GM12875 (cell line): ENCODE measurements at regions not wholly inside any gene's neighbourhood (a gene's known extent, or its start where the extent isn't known, plus 50 kb on each side); places are given as distances from the start of the nearest gene placed in this dataset.

Experiments
- H3K4me3 ChIP-seq: one replicate; pipeline ENCODE4 v1.5.1; 2011; ENCODE audit warnings: low read depth, low read length, control low read depth
- TF ChIP-seq, protein P1 (sequence below): IDR thresholded peaks from 2 replicates; pipeline ENCODE4 v1.5.1; 2011; ENCODE audit warnings: low read depth, mild to moderate bottlenecking, control low read depth, inconsistent platforms, low read length, moderate library complexity, borderline replicate concordance; ENCODE audit not compliant: insufficient read depth

DNA sequence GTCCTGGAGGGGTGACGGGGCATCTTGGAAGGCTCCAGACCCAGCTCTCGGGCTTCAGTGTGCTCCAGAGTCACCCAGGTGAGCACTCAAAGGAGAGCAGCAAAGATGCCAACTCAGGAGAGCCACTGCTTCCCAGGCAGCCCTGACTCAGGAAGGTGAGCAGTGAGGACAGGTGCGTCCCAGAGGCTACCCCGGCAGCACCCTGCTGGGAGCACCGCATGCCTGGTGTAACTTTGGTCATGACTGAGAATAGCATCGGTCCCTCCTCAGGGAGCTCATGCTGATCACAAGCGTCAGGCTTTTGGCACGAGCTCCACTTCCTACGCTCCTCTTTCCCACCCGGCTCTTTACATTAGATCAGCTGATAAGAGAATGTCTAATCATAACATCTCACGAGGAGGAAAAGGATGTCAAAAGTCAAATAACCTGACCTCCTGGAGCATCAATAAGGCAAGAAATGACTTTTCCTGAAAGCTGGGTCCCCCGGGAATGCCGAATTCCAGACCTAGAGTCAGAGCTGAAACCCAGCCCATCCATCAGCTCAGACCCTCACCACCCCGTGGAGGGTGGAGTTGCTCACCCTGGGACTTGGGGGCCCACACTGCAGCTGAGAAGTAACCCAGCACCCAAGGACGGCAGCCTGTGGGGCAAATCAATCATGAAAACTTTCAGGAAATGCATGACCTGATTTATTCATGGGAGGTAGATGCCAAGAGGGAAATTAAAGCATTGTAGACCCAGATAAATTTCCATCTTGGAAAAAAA lies 248.8 kb downstream of the ACKR3 start:
- no peak overlapping the region for H3K4me3 ChIP-seq
- TF ChIP-seq, protein P1, sequence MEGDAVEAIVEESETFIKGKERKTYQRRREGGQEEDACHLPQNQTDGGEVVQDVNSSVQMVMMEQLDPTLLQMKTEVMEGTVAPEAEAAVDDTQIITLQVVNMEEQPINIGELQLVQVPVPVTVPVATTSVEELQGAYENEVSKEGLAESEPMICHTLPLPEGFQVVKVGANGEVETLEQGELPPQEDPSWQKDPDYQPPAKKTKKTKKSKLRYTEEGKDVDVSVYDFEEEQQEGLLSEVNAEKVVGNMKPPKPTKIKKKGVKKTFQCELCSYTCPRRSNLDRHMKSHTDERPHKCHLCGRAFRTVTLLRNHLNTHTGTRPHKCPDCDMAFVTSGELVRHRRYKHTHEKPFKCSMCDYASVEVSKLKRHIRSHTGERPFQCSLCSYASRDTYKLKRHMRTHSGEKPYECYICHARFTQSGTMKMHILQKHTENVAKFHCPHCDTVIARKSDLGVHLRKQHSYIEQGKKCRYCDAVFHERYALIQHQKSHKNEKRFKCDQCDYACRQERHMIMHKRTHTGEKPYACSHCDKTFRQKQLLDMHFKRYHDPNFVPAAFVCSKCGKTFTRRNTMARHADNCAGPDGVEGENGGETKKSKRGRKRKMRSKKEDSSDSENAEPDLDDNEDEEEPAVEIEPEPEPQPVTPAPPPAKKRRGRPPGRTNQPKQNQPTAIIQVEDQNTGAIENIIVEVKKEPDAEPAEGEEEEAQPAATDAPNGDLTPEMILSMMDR = no peak

DNA sequence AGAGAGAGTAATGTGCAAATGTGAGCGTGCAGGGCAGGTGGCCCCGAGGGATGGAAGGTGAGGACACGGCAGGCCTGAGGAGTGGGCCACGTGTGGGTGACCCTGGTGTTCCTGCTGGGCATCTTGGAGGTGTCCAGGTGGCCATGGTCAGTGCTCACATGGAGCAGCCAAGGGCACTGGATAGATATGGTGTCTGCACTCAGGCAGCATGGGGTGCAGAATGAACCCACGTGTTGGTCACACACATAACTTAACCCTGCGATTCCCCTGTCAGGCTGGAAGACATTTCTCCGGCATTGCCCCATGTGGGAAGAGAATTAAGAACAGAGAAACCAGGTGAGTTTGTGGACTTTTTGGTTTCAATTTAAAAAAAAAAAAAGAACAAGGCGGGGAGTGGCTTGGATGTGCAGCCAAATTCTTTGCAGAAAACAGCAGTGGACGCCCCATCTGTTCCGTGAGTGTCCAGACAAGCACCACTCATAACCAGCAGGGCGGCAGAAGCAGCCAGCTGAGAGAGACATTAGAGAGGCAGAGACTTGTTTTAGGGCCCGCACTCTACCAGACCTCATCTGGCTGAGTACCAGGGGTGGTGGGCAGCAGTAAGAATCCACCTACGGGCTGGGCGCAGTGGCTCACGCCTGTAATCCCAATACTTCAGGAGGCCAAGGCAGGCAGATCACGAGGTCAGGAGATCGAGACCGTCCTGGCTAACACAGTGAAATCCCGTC lies 249.8 kb downstream of the ACKR3 start:
- no peak overlapping the region for H3K4me3 ChIP-seq
- TF ChIP-seq, protein P1 = no peak

DNA sequence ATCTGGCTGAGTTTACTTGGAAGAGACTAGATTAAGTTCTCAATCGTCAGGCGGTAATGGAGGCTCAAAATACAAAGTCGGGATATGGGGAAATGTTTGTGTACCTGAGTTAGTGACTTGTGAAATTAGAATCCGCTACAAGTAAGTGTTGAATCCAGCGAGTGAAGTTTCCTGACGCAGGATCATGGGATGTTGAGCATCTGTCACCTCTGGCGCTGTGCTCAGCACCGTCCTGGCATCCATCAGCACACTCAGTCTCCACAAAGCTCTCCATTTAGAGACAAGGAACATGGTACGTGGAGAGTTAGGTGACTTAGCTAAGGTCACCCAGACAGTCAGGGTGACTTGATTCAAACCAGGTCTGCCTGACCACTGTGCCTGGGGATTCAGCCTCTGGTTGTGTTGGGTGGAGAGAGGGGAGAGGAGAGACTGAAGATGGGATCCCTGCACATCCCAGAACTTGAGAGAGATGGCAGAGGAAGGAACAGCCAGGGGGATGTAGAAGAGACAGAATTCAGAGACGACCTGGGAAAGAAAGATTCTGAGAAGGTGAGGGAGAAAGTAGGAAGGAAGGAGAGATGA lies 251.2 kb downstream of the ACKR3 start:
- TF ChIP-seq, protein P1 = no peak
- H3K4me3 ChIP-seq = no peak overlapping the region

DNA sequence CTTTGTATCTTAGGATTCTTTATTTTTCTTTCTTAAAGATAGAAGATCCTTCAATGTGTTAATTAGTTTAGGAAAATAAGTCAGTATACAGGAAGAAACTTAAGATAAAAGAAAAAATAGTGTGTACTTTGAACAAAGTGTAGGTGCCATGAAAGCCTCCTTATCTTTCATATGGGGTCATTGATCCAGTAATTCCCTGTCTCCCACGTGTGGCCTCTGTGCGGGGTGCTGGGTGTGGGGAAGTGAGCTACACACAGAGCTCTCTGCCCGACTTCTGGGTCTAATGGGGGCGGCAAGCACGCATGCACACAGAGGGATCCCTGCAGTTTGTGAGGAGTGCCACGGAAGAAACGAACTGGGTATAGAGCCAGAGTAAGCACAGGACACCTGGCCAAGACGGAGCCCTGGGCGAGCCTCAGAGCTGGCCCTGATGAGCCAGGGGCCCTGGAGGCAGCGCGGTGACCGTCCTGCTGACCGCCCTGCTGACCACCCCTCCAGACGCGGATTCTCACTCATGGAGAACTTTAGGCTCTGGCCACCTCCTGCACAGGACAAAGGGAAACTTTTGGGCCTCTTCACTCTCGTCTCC lies 253.5 kb downstream of the ACKR3 start:
- H3K4me3 ChIP-seq = no peak overlapping the region
- TF ChIP-seq, protein P1 = no peak

DNA sequence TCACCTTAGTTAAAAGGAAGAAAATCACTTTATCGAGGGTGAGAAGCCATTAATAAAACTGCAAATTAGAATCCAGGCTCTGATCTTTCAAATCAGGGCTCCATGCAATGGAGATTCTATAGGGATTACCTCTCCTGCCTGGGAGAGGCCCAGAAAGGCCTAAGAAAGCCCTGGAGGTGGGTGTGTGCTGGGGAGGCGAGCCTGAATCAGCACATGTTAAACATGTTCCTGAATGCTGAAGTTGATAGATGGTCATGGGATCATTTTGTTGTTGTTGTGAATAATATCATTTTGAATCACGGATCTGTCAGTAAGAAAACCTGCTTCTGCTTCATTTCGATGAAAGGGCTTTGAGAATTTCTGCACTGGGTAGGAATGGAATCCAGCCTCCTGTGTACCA lies 254.3 kb downstream of the ACKR3 start:
- TF ChIP-seq, protein P1 = no peak

DNA sequence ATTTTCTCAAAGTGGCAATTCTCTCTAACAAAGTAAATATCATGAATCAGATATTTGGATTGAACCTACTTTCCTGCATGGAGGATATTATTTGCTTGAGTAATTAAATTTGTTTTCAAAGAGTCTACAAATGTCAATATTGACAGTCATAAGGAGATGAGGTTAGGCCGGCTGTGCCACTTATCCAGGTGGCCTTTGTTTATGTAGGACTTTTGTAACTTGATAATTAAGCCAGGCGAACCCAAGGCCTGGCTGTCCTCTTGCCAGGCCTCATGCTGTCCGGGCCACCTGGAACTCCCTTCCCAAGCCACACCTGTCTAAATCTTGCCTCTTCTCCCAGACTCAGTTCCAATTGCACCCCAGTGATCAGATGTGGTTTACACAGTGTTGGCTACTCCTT lies 255.2 kb downstream of the ACKR3 start:
- H3K4me3 ChIP-seq = no peak overlapping the region
- TF ChIP-seq, protein P1 = no peak

More for the DNA sequence above, 254.3 kb downstream of the ACKR3 start:
- H3K4me3 ChIP-seq = no peak overlapping the region
